Neuronal stem cell (in vitro differentiated cells): ENCODE measurements at regions not wholly inside any gene's neighbourhood (a gene's known extent, or its start where the extent isn't known, plus 50 kb on each side); places are given as distances from the start of the nearest gene placed in this dataset.
A peak's percentile ranks its signal among the peaks of the same experiment; 100 is the strongest.

Experiments used
- DNase-seq: peaks from one replicate; pipeline ENCODE4 v3.0.0-alpha.2; 2013; ENCODE audit warnings: low spot score
- H2AFZ ChIP-seq: one replicate; pipeline ENCODE4 v1.6.1; 2013; ENCODE audit warnings: mild to moderate bottlenecking, low read length, inconsistent platforms
- H2AK5ac ChIP-seq: 2 replicates; pipeline ENCODE4 v1.6.1; 2013; ENCODE audit warnings: low read depth, mild to moderate bottlenecking, inconsistent platforms, low read length, moderate library complexity, mixed read lengths
- H2BK120ac ChIP-seq: 2 replicates; pipeline ENCODE4 v1.6.1; 2013; ENCODE audit warnings: low read depth, mild to moderate bottlenecking, inconsistent platforms, low read length, moderate library complexity, mixed read lengths
- H2BK12ac ChIP-seq: one replicate; pipeline ENCODE4 v1.6.1; 2013; ENCODE audit warnings: low read length, inconsistent platforms
- H2BK15ac ChIP-seq: 2 replicates; pipeline ENCODE4 v1.6.1; 2013; ENCODE audit warnings: mild to moderate bottlenecking, low read length, inconsistent platforms, mixed read lengths
- H2BK5ac ChIP-seq: one replicate; pipeline ENCODE4 v1.6.1; 2013; ENCODE audit warnings: inconsistent platforms, mild to moderate bottlenecking, low read length, moderate library complexity
- H3K14ac ChIP-seq: one replicate; pipeline ENCODE4 v1.6.1; 2013; ENCODE audit warnings: low read length, inconsistent platforms
- H3K18ac ChIP-seq: 2 replicates; pipeline ENCODE4 v1.6.1; 2013; ENCODE audit warnings: low read length, inconsistent platforms
- H3K23ac ChIP-seq: 2 replicates; pipeline ENCODE4 v1.6.1; 2013; ENCODE audit warnings: low read depth, mild to moderate bottlenecking, mixed read lengths, low read length, inconsistent platforms; ENCODE audit not compliant: poor library complexity
- H3K27ac ChIP-seq: replicated peaks from 3 replicates; pipeline ENCODE4 v1.5.1; 2013; ENCODE audit warnings: low read length, inconsistent platforms
- H3K27me3 ChIP-seq, 3 experiments: 2 replicates each; pipeline ENCODE4 v1.6.1; 2013; ENCODE audit warnings: low read length in 3 of 3, mild to moderate bottlenecking in 2 of 3, inconsistent platforms in 1 of 3, low read depth in 1 of 3, mixed read lengths in 1 of 3, moderate library complexity in 1 of 3; ENCODE audit not compliant: control insufficient read depth in 3 of 3, insufficient read depth in 3 of 3
- H3K36me3 ChIP-seq, 2 donors: replicated peaks in 1 of 2; 2 replicates each; pipeline ENCODE4 v1.6.1; 2013; ENCODE audit warnings: low read length in 2 of 2; ENCODE audit not compliant: control insufficient read depth in 2 of 2, insufficient read depth in 2 of 2
- H3K4ac ChIP-seq: 2 replicates; pipeline ENCODE4 v1.6.1; 2013; ENCODE audit warnings: inconsistent platforms, mild to moderate bottlenecking, low read length, moderate library complexity
- H3K4me1 ChIP-seq, 2 donors: 1 replicate in 1 of 2; 2 replicates in 1 of 2; pipeline ENCODE4 v1.6.1; 2013; ENCODE audit warnings: low read length in 2 of 2, low read depth in 1 of 2; ENCODE audit not compliant: control insufficient read depth in 2 of 2, insufficient read depth in 1 of 2
- H3K4me2 ChIP-seq: one replicate; pipeline ENCODE4 v1.6.1; 2013; ENCODE audit warnings: mild to moderate bottlenecking, low read length, inconsistent platforms; ENCODE audit not compliant: insufficient read depth, poor library complexity, severe bottlenecking
- H3K4me3 ChIP-seq, 2 donors: 2 replicates each; pipeline ENCODE4 v1.5.1; 2013; ENCODE audit warnings: low read length in 2 of 2, mild to moderate bottlenecking in 2 of 2, inconsistent platforms in 1 of 2, moderate library complexity in 1 of 2
- H3K79me1 ChIP-seq: one replicate; pipeline ENCODE4 v1.6.1; 2013; ENCODE audit warnings: low read depth, mild to moderate bottlenecking, inconsistent platforms, low read length, moderate library complexity
- H3K9ac ChIP-seq: one replicate; pipeline ENCODE4 v1.6.1; 2013; ENCODE audit warnings: mild to moderate bottlenecking, low read depth, low read length, inconsistent platforms; ENCODE audit not compliant: poor library complexity
- H3K9me3 ChIP-seq, 2 donors: replicated peaks in 1 of 2; 2 replicates each; pipeline versions ENCODE3 to v1.6.1; 2013; ENCODE audit warnings: low read length in 2 of 2, mild to moderate bottlenecking in 2 of 2, inconsistent platforms in 1 of 2, low read depth in 1 of 2, mixed read lengths in 1 of 2, moderate library complexity in 1 of 2; ENCODE audit not compliant: control insufficient read depth in 2 of 2, insufficient read depth in 1 of 2
- H4K8ac ChIP-seq: one replicate; pipeline ENCODE4 v1.6.1; 2013; ENCODE audit warnings: low read depth, mild to moderate bottlenecking, inconsistent platforms, low read length, moderate library complexity
- H4K91ac ChIP-seq: one replicate; pipeline ENCODE4 v1.6.1; 2013; ENCODE audit warnings: low read length, low read depth, mild to moderate bottlenecking, inconsistent platforms; ENCODE audit not compliant: poor library complexity
- WGBS, 2 donors: extraction: QIAGEN DNeasy Blood & Tissue Kit; methylation state at CpG; one replicate each; pipeline ENCODE4 v1.1.7; 2013; ENCODE audit warnings: missing lambda C conversion rate in 2 of 2, mixed read lengths in 1 of 2; ENCODE audit not compliant: insufficient read length in 2 of 2, insufficient replicate concordance in 1 of 2; ENCODE audit errors: extremely low coverage in 2 of 2; 5-methylcytosine and 5-hydroxymethylcytosine counted together

GRCh38 chr1:103180660-103181059, 72.3 kb upstream of the COL11A1 start:
- Histone ChIP-seq H3K79me1 (no peaks in the 10 kb centered on the region), H3K23ac (no peak overlapping the region), H3K9me3 (no peaks in the 10 kb centered on the region), H3K9ac (no peak overlapping the region), H2AFZ (no peak overlapping the region), H3K4me2 (no peak overlapping the region), H4K91ac (no peak overlapping the region), H2BK15ac (no peak overlapping the region), H3K18ac (no peak overlapping the region), H3K4ac (no peak overlapping the region), H3K4me1 (peaks cover 0 to 3% of the 10 kb centered on the region in 2 donors), H3K27ac (no peak overlapping the region), H3K14ac (no peak overlapping the region), H3K4me3 (no peak overlapping the region), H4K8ac (no peak overlapping the region), H2BK12ac (no peak overlapping the region), H2BK5ac (no peak overlapping the region), H3K27me3 (no peaks in the 10 kb centered on the region), H3K36me3 (no peaks in the 10 kb centered on the region), H2AK5ac (no peak overlapping the region), H2BK120ac (no peak overlapping the region)
- no peak for DNase-seq
- no CpG with 5 or more reads among the region's 3 CpGs for WGBS, 2 donors

GRCh38 chr1:103177108-103177775, 68.9 kb upstream of the COL11A1 start:
- H3K4me1 ChIP-seq, result peaks cover 0 to 3% of the 10 kb centered on the region in 2 donors
- no peak overlapping the region for H3K27ac ChIP-seq
- no peak overlapping the region for H2AK5ac ChIP-seq
- no peak overlapping the region for H2BK15ac ChIP-seq
- no peak overlapping the region for H2AFZ ChIP-seq
- H3K9me3 ChIP-seq, result no peaks in the 10 kb centered on the region
- H3K4ac ChIP-seq, result no peak overlapping the region
- H3K27me3 ChIP-seq, result no peaks in the 10 kb centered on the region
- H3K14ac ChIP-seq, result no peak overlapping the region
- DNase-seq, result no peak
- H3K4me2 ChIP-seq, result no peak overlapping the region
- no peaks in the 10 kb centered on the region for H3K36me3 ChIP-seq
- H3K79me1 ChIP-seq, result no peaks in the 10 kb centered on the region
- H2BK120ac ChIP-seq, result no peak overlapping the region
- H4K91ac ChIP-seq, result no peak overlapping the region
- no peak overlapping the region for H3K23ac ChIP-seq
- no peak overlapping the region for H2BK12ac ChIP-seq
- no peak overlapping the region for H3K9ac ChIP-seq
- H3K4me3 ChIP-seq, result no peak overlapping the region
- H3K18ac ChIP-seq, result no peak overlapping the region
- no CpG with 5 or more reads among the region's 6 CpGs for WGBS, 2 donors
- no peak overlapping the region for H4K8ac ChIP-seq
- H2BK5ac ChIP-seq, result no peak overlapping the region

GRCh38 chr1:103171041-103171590, 62.8 kb upstream of the COL11A1 start:
- DNase-seq, result no peak
- Histone ChIP-seq H3K4me3 (no peak overlapping the region), H2BK12ac (no peak overlapping the region), H3K4me2 (no peak overlapping the region), H3K9ac (no peak overlapping the region), H3K27ac (no peak overlapping the region), H4K8ac (no peak overlapping the region), H3K9me3 (no peaks in the 10 kb centered on the region), H3K27me3 (no peaks in the 10 kb centered on the region), H2BK5ac (no peak overlapping the region), H2AK5ac (no peak overlapping the region), H3K4ac (no peak overlapping the region), H2BK15ac (no peak overlapping the region), H3K18ac (no peak overlapping the region), H2AFZ (peak overlapping the region; percentile 17), H3K14ac (no peak overlapping the region), H3K23ac (no peak overlapping the region), H3K4me1 (no peaks in the 10 kb centered on the region), H3K36me3 (no peaks in the 10 kb centered on the region), H4K91ac (no peak overlapping the region), H3K79me1 (no peaks in the 10 kb centered on the region), H2BK120ac (no peak overlapping the region)
- no CpG with 5 or more reads among the region's 1 CpG for WGBS, 2 donors

- no peak overlapping the region for H3K4ac ChIP-seq
- H3K9ac ChIP-seq, result no peak overlapping the region
- no peak overlapping the region for H3K4me2 ChIP-seq
These were observed 62.3 kb upstream of the COL11A1 start for GRCh38 chr1:103170609-103171008.

More at GRCh38 chr1:103170609-103171008, 62.3 kb upstream of the COL11A1 start:
- Histone ChIP-seq H2AFZ (no peak overlapping the region), H2AK5ac (no peak overlapping the region), H3K14ac (no peak overlapping the region), H3K4me1 (no peaks in the 10 kb centered on the region), H2BK12ac (no peak overlapping the region), H2BK5ac (no peak overlapping the region), H4K91ac (no peak overlapping the region), H3K18ac (no peak overlapping the region), H3K9me3 (no peaks in the 10 kb centered on the region), H3K27me3 (no peaks in the 10 kb centered on the region), H2BK15ac (no peak overlapping the region), H3K23ac (no peak overlapping the region), H3K4me3 (no peak overlapping the region), H2BK120ac (no peak overlapping the region), H3K36me3 (no peaks in the 10 kb centered on the region), H3K27ac (no peak overlapping the region), H4K8ac (no peak overlapping the region), H3K79me1 (no peaks in the 10 kb centered on the region)
- no peak for DNase-seq
- no CpG with 5 or more reads among the region's 7 CpGs for WGBS, 2 donors
